HCT116 (cell line): ENCODE measurements at regions not wholly inside any gene's neighbourhood (a gene's known extent, or its start where the extent isn't known, plus 50 kb on each side); places are given as distances from the start of the nearest gene placed in this dataset.

ENCODE experiments used
- ATAC-seq: fragments of 200-7000 bp; cut with Tn5 transposase; 2 replicates; pipeline ENCODE4 v1.9.1; 2020; ENCODE audit warnings: mild to moderate bottlenecking, moderate library complexity
- BruUV-seq: library from RNA; stranded (reverse); fragments of 400-500 nt; replicated peaks from 2 replicates; lab custom pipeline; 2021; lab: Mats Ljungman, UMichigan
- CTCF ChIA-PET: fragments of 300-600 bp; sonication (Branson Sonifier 250); formaldehyde crosslinking; loops from one replicate; lab custom pipeline; 2021; ENCODE audit warnings: antibody characterized with exemption; lab: Charles Lee
- POLR2A ChIA-PET: fragments of 300-600, 350-600 bp; sonication (Branson Sonifier 250); formaldehyde crosslinking; loops from one replicate; lab custom pipeline; 2021; ENCODE audit warnings: antibody characterized with exemption; lab: Charles Lee
- RAD21 ChIA-PET, 2 experiments: fragments of 300-600 bp; sonication (Branson Sonifier 250); formaldehyde crosslinking; loops; one replicate each; lab custom pipeline; 2023; ENCODE audit warnings: low total read pairs in 2 of 2; ENCODE audit not compliant: uncharacterized antibody in 2 of 2, unreplicated experiment in 2 of 2, low non-redundant PET in 1 of 2; lab: Charles Lee
- DNase-seq: peaks from one replicate; pipeline ENCODE4 v3.0.0-alpha.2; 2010; ENCODE audit warnings: low read depth, low spot score
- H2AFZ ChIP-seq: fragments of 200-600 bp; shearing (Covaris generic), sonication (generic); 2 replicates; pipeline ENCODE4 v1.6.1; 2017; ENCODE audit warnings: low read depth, mixed run types, mixed read lengths, antibody characterized with exemption, low read length; ENCODE audit not compliant: poor library complexity, severe bottlenecking
- H3K27ac ChIP-seq: 2 replicates; pipeline ENCODE4 v1.5.1; 2012; ENCODE audit warnings: low read depth, low read length
- H3K27me3 ChIP-seq: fragments of 200-600 bp; sonication (generic); 2 replicates; pipeline ENCODE4 v1.6.1; 2016; ENCODE audit warnings: mixed run types, low read length, mixed read lengths; ENCODE audit not compliant: insufficient read depth
- H3K36me3 ChIP-seq, 2 experiments: fragments of 200-500 bp in 1 of 2; fragments of 200-600 bp in 1 of 2; sonication (Bioruptor generic) in 1 of 2; sonication (generic) in 1 of 2; 2 replicates each; pipeline versions ENCODE4 v1.5.1 to v1.6.1; 2014 to 2016; ENCODE audit warnings: low read length in 2 of 2, inconsistent platforms in 1 of 2, mixed read lengths in 1 of 2, mixed run types in 1 of 2; ENCODE audit not compliant: insufficient read depth in 2 of 2, control insufficient read depth in 1 of 2
- H3K4me1 ChIP-seq, 2 experiments: fragments of 200-600 bp in 1 of 2; sonication (generic) in 1 of 2; 2 replicates each; pipeline versions ENCODE4 v1.5.1 to v1.6.1; 2012 to 2017; ENCODE audit warnings: low read length in 2 of 2, inconsistent platforms in 1 of 2, mild to moderate bottlenecking in 1 of 2, mixed read lengths in 1 of 2, mixed run types in 1 of 2, moderate library complexity in 1 of 2; ENCODE audit not compliant: insufficient read depth in 2 of 2, control insufficient read depth in 1 of 2
- H3K4me2 ChIP-seq: fragments of 200-600 bp; sonication (generic); 2 replicates; pipeline ENCODE4 v1.6.1; 2017; ENCODE audit warnings: mixed run types, low read length, mixed read lengths
- H3K4me3 ChIP-seq, 2 experiments: fragments of 200-600 bp in 1 of 2; sonication (generic) in 1 of 2; replicated peaks in 1 of 2; 2 replicates each; pipeline ENCODE4 v1.5.1; 2011 to 2016; ENCODE audit warnings: low read length in 2 of 2, control low read depth in 1 of 2, low read depth in 1 of 2, mild to moderate bottlenecking in 1 of 2, mixed read lengths in 1 of 2, mixed run types in 1 of 2
- H3K79me2 ChIP-seq: fragments of 200-600 bp; sonication (generic); 2 replicates; pipeline ENCODE4 v1.6.1; 2017; ENCODE audit warnings: mild to moderate bottlenecking, mixed run types, low read length, moderate library complexity, mixed read lengths; ENCODE audit not compliant: insufficient read depth
- H3K9ac ChIP-seq: fragments of 200-600 bp; sonication (generic); 2 replicates; pipeline ENCODE4 v1.6.1; 2016; ENCODE audit warnings: low read length, mixed read lengths
- H3K9me2 ChIP-seq: fragments of 200-600 bp; sonication (generic), shearing (Covaris generic); 2 replicates; pipeline ENCODE4 v1.6.1; 2017; ENCODE audit warnings: mixed run types, mild to moderate bottlenecking, moderate library complexity; ENCODE audit not compliant: insufficient read depth
- H3K9me3 ChIP-seq, 2 experiments: fragments of 200-500 bp in 1 of 2; fragments of 200-600 bp in 1 of 2; sonication (Bioruptor generic) in 1 of 2; sonication (generic) in 1 of 2; 2 replicates each; pipeline ENCODE4 v1.6.1; 2014 to 2017; ENCODE audit warnings: low read length in 2 of 2, mixed read lengths in 2 of 2, inconsistent platforms in 1 of 2, low read depth in 1 of 2, mild to moderate bottlenecking in 1 of 2, mixed run types in 1 of 2, moderate library complexity in 1 of 2; ENCODE audit not compliant: control insufficient read depth in 1 of 2, insufficient read depth in 1 of 2
- H4K20me1 ChIP-seq: fragments of 200-600 bp; sonication (generic), shearing (Covaris generic); 2 replicates; pipeline ENCODE4 v1.6.1; 2017; ENCODE audit warnings: mixed run types, mild to moderate bottlenecking, moderate library complexity; ENCODE audit not compliant: insufficient read depth
- CEBPB ChIP-seq: IDR thresholded peaks from 2 replicates; pipeline ENCODE4 v1.6.1; 2012; ENCODE audit warnings: low read depth
- EGR1 ChIP-seq: IDR thresholded peaks from 2 replicates; pipeline ENCODE4 v1.6.1; 2012; ENCODE audit warnings: low read depth
- ELF1 ChIP-seq: IDR thresholded peaks from 2 replicates; pipeline ENCODE4 v1.6.1; 2012; ENCODE audit warnings: low read depth, borderline replicate concordance
- EZH2phosphoT487 ChIP-seq: fragments of 200-600 bp; IDR thresholded peaks from 2 replicates; pipeline ENCODE4 v1.6.1; 2018; ENCODE audit warnings: antibody characterized with exemption, borderline replicate concordance
- FOSL1 ChIP-seq: IDR thresholded peaks from 2 replicates; pipeline ENCODE4 v1.6.1; 2012; ENCODE audit warnings: low read depth
- JUND ChIP-seq: IDR thresholded peaks from 2 replicates; pipeline ENCODE4 v1.6.1; 2012
- MAX ChIP-seq: IDR thresholded peaks from 2 replicates; pipeline ENCODE4 v1.6.1; 2012
- POLR2A ChIP-seq: IDR thresholded peaks from 2 replicates; pipeline ENCODE4 v1.7.0; 2011; ENCODE audit warnings: borderline replicate concordance; ENCODE audit not compliant: insufficient read depth, insufficient read length; ENCODE audit errors: extremely low read depth
- POLR2AphosphoS5 ChIP-seq: IDR thresholded peaks from 2 replicates; pipeline ENCODE4 v1.6.1; 2011; ENCODE audit warnings: mild to moderate bottlenecking, low read depth, low read length, moderate library complexity
- SP1 ChIP-seq: IDR thresholded peaks from 2 replicates; pipeline ENCODE4 v1.6.1; 2012; ENCODE audit warnings: low read depth
- TCF7L2 ChIP-seq: IDR thresholded peaks from 2 replicates; pipeline ENCODE4 v1.7.0; 2011; ENCODE audit warnings: borderline replicate concordance, inconsistent platforms; ENCODE audit not compliant: insufficient read depth, insufficient read length; ENCODE audit errors: extremely low read depth
- YY1 ChIP-seq: IDR thresholded peaks from 2 replicates; pipeline ENCODE4 v1.6.1; 2011; ENCODE audit warnings: low read length, low read depth, moderate library complexity, mild to moderate bottlenecking; ENCODE audit not compliant: insufficient replicate concordance; ENCODE audit errors: extremely low read depth
- ZBTB33 ChIP-seq: IDR thresholded peaks from 2 replicates; pipeline ENCODE4 v1.6.1; 2011; ENCODE audit warnings: mild to moderate bottlenecking, low read length, moderate library complexity; ENCODE audit not compliant: insufficient replicate concordance; ENCODE audit errors: extremely low read depth
- ZFX ChIP-seq: fragments of 450-650 bp; IDR thresholded peaks from 2 replicates; pipeline ENCODE4 v1.6.1; 2017
- intact Hi-C: fragments of 100-400 bp; cut with micrococcal nuclease; formaldehyde crosslinking; loops from 2 replicates; pipeline ENCODE4 v1.10.0; 2022

GRCh38 chr10:130958981-130959751 lies 352.4 kb downstream of the TCERG1L start:
- Histone ChIP-seq H3K9ac (no peak overlapping the region), H3K4me1 (no peaks in the 10 kb centered on the region), H3K9me2 (no peaks in the 10 kb centered on the region), H3K9me3 (no peaks in the 10 kb centered on the region), H3K27me3 (no peaks in the 10 kb centered on the region), H3K27ac (no peak overlapping the region), H3K4me2 (no peak overlapping the region), H3K4me3 (no peak overlapping the region), H3K36me3 (no peaks in the 10 kb centered on the region), H2AFZ (no peak overlapping the region), H3K79me2 (no peaks in the 10 kb centered on the region), H4K20me1 (no peaks in the 10 kb centered on the region)
- BruUV-seq: no TSS peak
- RAD21 ChIA-PET: no interaction called here
- ATAC-seq (no peak), DNase-seq (no peak)
- CTCF ChIA-PET: no interaction called here
- intact Hi-C loops: no loop called here
- TF ChIP-seq EGR1 (no peak), EZH2phosphoT487 (no peak), SP1 (no peak), POLR2A (no peak), MAX (no peak), TCF7L2 (no peak), POLR2AphosphoS5 (no peak), YY1 (no peak), FOSL1 (no peak), ZBTB33 (no peak), ZFX (no peak), ELF1 (no peak), CEBPB (no peak), JUND (no peak)
- POLR2A ChIA-PET: no interaction called here
